OCI-LY7 (cell line): ENCODE measurements at regions not wholly inside any gene's neighbourhood (a gene's known extent, or its start where the extent isn't known, plus 50 kb on each side); places are given as distances from the start of the nearest gene placed in this dataset.

Experiments
- BruUV-seq: library from RNA; stranded (reverse); fragments of 400-500 nt; replicated peaks from 2 replicates; lab custom pipeline; 2021; lab: Mats Ljungman, UMichigan
- CTCF ChIA-PET: fragments of 300-600 bp; sonication (Branson Sonifier 250); formaldehyde crosslinking; loops from one replicate; lab custom pipeline; 2022; ENCODE audit warnings: antibody characterized with exemption; ENCODE audit not compliant: unreplicated experiment; lab: Charles Lee
- POLR2A ChIA-PET: fragments of 300-600 bp; sonication (Branson Sonifier 250); formaldehyde crosslinking; loops from one replicate; lab custom pipeline; 2022; ENCODE audit warnings: antibody characterized with exemption; lab: Charles Lee
- DNase-seq: peaks from one replicate; pipeline ENCODE4 v3.0.0-alpha.2; 2015; ENCODE audit warnings: low spot score
- H2AFZ ChIP-seq: fragments of 200-600 bp; sonication (generic), shearing (Covaris generic); 2 replicates; pipeline ENCODE4 v1.6.1; 2014; ENCODE audit warnings: mild to moderate bottlenecking, antibody characterized with exemption, low read length, moderate library complexity
- H3K27ac ChIP-seq: fragments of 200-600 bp; sonication (generic); 2 replicates; pipeline ENCODE4 v1.5.1; 2014; ENCODE audit warnings: mixed run types, low read depth, mild to moderate bottlenecking, moderate library complexity, low read length, inconsistent platforms; ENCODE audit not compliant: poor library complexity, severe bottlenecking
- H3K36me3 ChIP-seq: fragments of 200-600 bp; sonication (generic); 2 replicates; pipeline ENCODE4 v1.6.1; 2014; ENCODE audit warnings: mild to moderate bottlenecking, antibody characterized with exemption, low read length, moderate library complexity, mixed read lengths; ENCODE audit not compliant: insufficient read depth
- H3K4me1 ChIP-seq: fragments of 200-600 bp; sonication (generic); 2 replicates; pipeline ENCODE4 v1.5.1; 2014; ENCODE audit warnings: mild to moderate bottlenecking, low read length; ENCODE audit not compliant: insufficient read depth, poor library complexity, severe bottlenecking
- H3K4me2 ChIP-seq: fragments of 200-600 bp; sonication (generic); 2 replicates; pipeline ENCODE4 v1.6.1; 2014; ENCODE audit warnings: mild to moderate bottlenecking, low read length
- H3K4me3 ChIP-seq: fragments of 200-600 bp; sonication (generic); 2 replicates; pipeline ENCODE4 v1.5.1; 2014; ENCODE audit warnings: mild to moderate bottlenecking, low read depth, low read length; ENCODE audit not compliant: poor library complexity, severe bottlenecking
- H3K79me2 ChIP-seq: fragments of 200-600 bp; sonication (generic); 2 replicates; pipeline ENCODE4 v1.6.1; 2016; ENCODE audit warnings: low read depth, mild to moderate bottlenecking, low read length, moderate library complexity, mixed read lengths; ENCODE audit not compliant: insufficient read depth
- H3K9me2 ChIP-seq: fragments of 200-600 bp; sonication (generic); 2 replicates; pipeline ENCODE4 v1.6.1; 2016; ENCODE audit warnings: mild to moderate bottlenecking, low read length, mixed read lengths; ENCODE audit not compliant: insufficient read depth
- H3K9me3 ChIP-seq: fragments of 200-600 bp; sonication (generic); 2 replicates; pipeline ENCODE4 v1.6.1; 2014; ENCODE audit warnings: mild to moderate bottlenecking, mixed run types, low read length, mixed read lengths
- H4K20me1 ChIP-seq: fragments of 200-600 bp; sonication (generic); 2 replicates; pipeline ENCODE4 v1.6.1; 2014; ENCODE audit warnings: mild to moderate bottlenecking, antibody characterized with exemption, low read length, moderate library complexity, mixed read lengths; ENCODE audit not compliant: insufficient read depth
- CTCF ChIP-seq: fragments of 200-600 bp; sonication (generic); conservative IDR thresholded peaks from 2 replicates; pipeline ENCODE4 v1.5.1; 2014; ENCODE audit warnings: mild to moderate bottlenecking, antibody characterized with exemption, low read length, moderate library complexity, mixed read lengths
- EZH2phosphoT487 ChIP-seq: fragments of 200-600 bp; sonication (generic); IDR thresholded peaks from 2 replicates; pipeline ENCODE4 v1.6.1; 2018; ENCODE audit warnings: low read depth, borderline replicate concordance, mild to moderate bottlenecking, mixed run types, antibody characterized with exemption, low read length, moderate library complexity, mixed read lengths
- intact Hi-C: fragments of 100-400 bp; cut with micrococcal nuclease; formaldehyde crosslinking; loops from one replicate; pipeline ENCODE4 v1.10.0; 2022; ENCODE audit not compliant: unreplicated experiment

GRCh38 chr19:28039677-28040381 lies 1173.1 kb downstream of the UQCRFS1 start:
- Histone ChIP-seq H3K4me2 (no peak overlapping the region), H3K9me2 (no peaks in the 10 kb centered on the region), H3K4me1 (no peaks in the 10 kb centered on the region), H3K79me2 (no peaks in the 10 kb centered on the region), H4K20me1 (no peaks in the 10 kb centered on the region), H2AFZ (no peak overlapping the region), H3K36me3 (no peaks in the 10 kb centered on the region), H3K9me3 (no peaks in the 10 kb centered on the region), H3K27ac (no peak overlapping the region), H3K4me3 (no peak overlapping the region)
- no TSS peak for BruUV-seq
- no peak for DNase-seq
- POLR2A ChIA-PET = no interaction called here
- intact Hi-C loops = no loop called here
- CTCF ChIA-PET = no interaction called here
- TF ChIP-seq EZH2phosphoT487 (no peak), CTCF (no peak)

GRCh38 chr19:28037186-28037585 lies 1175.8 kb downstream of the UQCRFS1 start:
- intact Hi-C loops = no loop called here
- ChIA-PET POLR2A (no interaction called here), CTCF (no interaction called here)
- H3K36me3 ChIP-seq = no peaks in the 10 kb centered on the region
- no peaks in the 10 kb centered on the region for H3K9me2 ChIP-seq
- H4K20me1 ChIP-seq = no peaks in the 10 kb centered on the region
- H3K4me1 ChIP-seq = no peaks in the 10 kb centered on the region
- DNase-seq = no peak
- H2AFZ ChIP-seq = no peak overlapping the region
- no peaks in the 10 kb centered on the region for H3K9me3 ChIP-seq
- TF ChIP-seq EZH2phosphoT487 (no peak), CTCF (no peak)
- H3K4me3 ChIP-seq = no peak overlapping the region
- H3K4me2 ChIP-seq = no peak overlapping the region
- no TSS peak for BruUV-seq
- no peak overlapping the region for H3K27ac ChIP-seq
- no peaks in the 10 kb centered on the region for H3K79me2 ChIP-seq

GRCh38 chr19:28036486-28036885 lies 1176.5 kb downstream of the UQCRFS1 start:
- no peak for DNase-seq
- H3K4me3 ChIP-seq = no peak overlapping the region
- H3K9me3 ChIP-seq = no peaks in the 10 kb centered on the region
- no peaks in the 10 kb centered on the region for H3K36me3 ChIP-seq
- POLR2A ChIA-PET = no interaction called here
- CTCF ChIA-PET = no interaction called here
- H3K9me2 ChIP-seq = no peaks in the 10 kb centered on the region
- no peaks in the 10 kb centered on the region for H3K79me2 ChIP-seq
- H3K27ac ChIP-seq = no peak overlapping the region
- BruUV-seq = no TSS peak
- no peak overlapping the region for H2AFZ ChIP-seq
- no peak overlapping the region for H3K4me2 ChIP-seq
- no peaks in the 10 kb centered on the region for H3K4me1 ChIP-seq
- TF ChIP-seq EZH2phosphoT487 = no peak
- no peak for TF ChIP-seq CTCF
- no peaks in the 10 kb centered on the region for H4K20me1 ChIP-seq
- intact Hi-C loops = no loop called here
